ENCODE measurements at regions not wholly inside any gene's neighbourhood (a gene's known extent, or its start where the extent isn't known, plus 50 kb on each side); places are given as distances from the start of the nearest gene placed in this dataset.
A peak's percentile ranks its signal among the peaks of the same experiment; 100 is the strongest.

DNA sequence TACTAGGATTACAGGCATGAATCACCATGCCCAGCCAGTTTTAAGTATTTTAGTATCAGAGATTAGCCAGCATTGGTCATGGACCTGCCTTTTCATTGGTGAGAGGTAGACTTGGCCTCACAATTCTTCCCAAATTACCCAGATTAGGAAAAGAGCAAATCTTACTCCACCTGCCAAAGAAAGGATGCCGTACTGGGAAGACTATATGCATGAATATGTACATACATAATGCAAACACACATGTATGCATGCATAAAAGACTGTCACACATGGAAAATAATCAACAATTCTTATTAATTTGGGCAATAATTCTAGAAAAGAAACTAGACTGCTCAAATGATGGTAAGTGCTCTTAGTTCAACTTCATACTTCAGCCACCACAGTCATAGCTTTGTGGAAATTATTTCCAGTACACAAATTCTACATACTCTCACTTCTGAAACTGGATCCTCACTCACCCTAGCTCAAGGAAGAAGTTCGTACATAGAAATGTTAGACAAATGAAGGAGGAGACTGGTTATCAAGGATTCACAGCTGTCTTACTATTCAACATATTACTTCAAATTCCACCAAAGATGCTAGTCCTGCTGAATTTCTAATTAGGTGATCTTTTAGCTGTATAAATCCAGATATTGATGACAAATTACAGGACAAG is 73.7 kb downstream of the MINAR2 start:
- no peak for DNase-seq

DNA sequence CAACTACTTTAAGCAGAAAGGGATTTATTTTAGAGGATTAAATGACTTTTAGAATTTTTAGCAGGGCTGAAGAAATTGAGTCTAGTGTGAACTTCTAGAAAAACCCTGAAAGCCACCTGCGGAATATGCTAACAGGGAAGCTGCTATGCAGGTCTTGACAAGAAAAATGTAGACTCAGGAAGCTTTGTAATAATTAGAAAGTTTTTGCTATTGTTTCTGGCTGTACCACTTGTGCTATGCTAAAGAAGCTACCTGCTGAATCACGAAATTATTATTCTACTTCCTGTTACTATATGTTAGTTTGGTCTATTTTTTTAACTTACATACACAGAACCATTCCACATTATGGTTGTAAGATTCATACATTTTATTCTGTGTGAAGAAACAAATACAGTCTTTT is 74.0 kb upstream of the CHSY3 start:
- DNase-seq, result no peak

DNA sequence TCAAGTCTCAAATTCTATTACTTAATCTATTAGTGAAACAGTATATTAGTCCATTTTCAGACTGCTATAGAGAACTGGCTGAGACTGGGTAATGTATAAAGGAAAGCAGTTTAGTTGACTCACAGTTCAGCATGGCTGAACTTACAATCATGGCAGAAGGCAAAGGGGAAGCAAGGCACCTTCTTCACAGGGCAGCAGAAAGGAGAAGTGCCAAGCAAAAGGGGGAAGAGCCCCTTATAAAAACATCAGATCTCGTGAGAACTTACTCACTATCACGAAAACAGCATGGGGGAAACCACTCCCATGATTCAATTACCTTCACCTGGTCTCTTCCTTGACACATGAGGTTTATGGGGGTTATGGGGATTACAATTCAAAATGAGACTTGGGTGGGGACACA is 67.9 kb upstream of the CHSY3 start:
- no peak for DNase-seq

DNA sequence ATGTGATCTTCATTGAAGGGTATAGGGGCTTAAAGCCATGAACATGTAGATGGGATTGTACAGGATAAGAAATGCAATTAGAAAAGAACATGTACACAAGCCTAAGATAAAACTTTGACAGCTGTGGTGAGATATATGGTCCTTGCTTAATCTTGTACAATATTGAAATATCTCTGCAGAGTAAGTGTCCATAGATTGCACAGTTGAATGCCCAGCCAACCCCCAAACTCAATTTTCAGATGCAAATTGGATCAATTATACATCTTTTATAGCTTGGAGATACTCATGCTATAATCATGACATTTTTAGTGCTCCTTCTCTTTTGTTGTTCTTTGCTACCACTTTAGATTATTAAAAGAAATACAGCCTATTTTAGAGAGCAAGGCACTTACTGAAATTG is 59.5 kb upstream of the CHSY3 start:
- no peak for DNase-seq

DNA sequence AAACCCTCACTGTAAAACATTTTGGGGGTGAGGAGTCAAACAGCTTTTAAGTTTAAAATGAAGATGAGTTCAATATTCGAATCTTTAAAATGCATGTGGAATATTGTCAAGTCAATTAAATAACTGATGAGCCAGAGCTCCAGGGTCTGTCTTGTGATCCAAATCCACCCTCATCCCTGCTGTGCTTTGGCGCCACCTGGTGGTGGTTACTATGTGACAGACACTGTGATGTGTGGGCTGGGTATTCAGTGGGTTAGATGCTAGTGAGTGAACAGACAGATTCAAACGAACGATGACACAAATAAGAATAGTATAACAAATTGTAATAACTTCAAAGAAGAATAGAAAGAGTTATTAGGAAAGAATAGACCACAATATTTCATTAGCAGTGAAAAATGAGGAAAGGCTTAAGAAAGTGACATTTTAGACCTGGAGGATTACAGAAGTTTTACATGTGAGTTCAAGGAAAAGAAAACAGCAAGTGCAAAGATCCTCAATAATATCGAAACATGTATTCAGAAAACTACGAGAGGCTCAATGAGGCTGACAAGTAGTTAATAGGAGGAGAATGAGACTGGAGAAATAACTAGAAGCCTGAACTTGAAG is 51.4 kb upstream of the CHSY3 start:
- peak; percentile 27 to 57 for DNase-seq

DNA sequence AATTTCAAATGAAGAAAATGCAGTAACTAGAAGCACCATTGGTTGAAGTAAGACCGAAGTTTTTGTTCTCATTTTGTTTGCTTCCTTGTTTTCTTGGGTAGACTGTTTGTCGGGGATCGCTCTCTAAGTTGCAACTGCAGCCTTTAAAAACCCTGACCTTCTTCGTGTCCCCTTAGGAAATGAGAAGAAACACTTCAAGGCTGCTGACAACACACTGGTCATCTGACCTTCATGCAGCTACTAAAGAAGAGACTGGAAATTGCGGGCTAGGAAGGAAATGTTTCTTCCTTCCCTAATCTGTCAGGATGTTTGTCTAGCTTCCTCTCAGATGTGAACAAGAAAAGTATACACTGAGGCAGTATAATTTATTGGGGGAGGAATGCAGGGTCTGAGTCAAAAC is 50.7 kb upstream of the CHSY3 start:
- DNase-seq, result no peak
